SU-DHL-6 (cell line): ENCODE measurements at regions not wholly inside any gene's neighbourhood (a gene's known extent, or its start where the extent isn't known, plus 50 kb on each side); places are given as distances from the start of the nearest gene placed in this dataset.

Source experiments
- EZH2phosphoT487 ChIP-seq: fragments of 200-600 bp; sonication (generic), shearing (Covaris generic); conservative IDR thresholded peaks from 2 replicates; pipeline ENCODE4 v1.6.1; 2018; ENCODE audit warnings: mild to moderate bottlenecking, antibody characterized with exemption, low read length, moderate library complexity, mixed read lengths
- TF ChIP-seq, protein P1 (sequence below): fragments of 200-600 bp; sonication (generic); IDR thresholded peaks from one replicate; pipeline ENCODE4 v1.5.1; 2017; ENCODE audit warnings: antibody characterized with exemption, mild to moderate bottlenecking, low read length, moderate library complexity; ENCODE audit not compliant: insufficient read depth, poor library complexity, severe bottlenecking

DNA sequence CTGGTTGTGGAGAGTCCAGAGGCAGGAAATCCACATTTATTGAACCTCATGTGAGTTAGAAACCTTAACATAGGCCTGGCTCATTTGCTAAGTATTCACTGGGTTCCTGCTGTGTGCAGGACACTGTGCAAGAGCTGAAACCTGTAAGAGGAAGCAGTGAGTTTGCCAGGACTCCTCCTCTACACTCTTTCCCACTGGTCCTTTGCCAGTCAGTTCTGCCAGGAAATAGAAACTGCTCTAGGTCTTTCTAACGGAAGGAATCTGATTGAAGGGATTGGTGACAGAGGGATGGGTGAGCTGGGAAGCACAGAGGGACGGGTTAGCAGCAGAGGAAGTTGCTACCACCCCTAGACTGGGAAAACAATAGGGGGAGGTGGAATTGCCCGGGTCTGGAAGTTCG lies 234.2 kb upstream of the ECI2 start:
- TF ChIP-seq, protein P1, sequence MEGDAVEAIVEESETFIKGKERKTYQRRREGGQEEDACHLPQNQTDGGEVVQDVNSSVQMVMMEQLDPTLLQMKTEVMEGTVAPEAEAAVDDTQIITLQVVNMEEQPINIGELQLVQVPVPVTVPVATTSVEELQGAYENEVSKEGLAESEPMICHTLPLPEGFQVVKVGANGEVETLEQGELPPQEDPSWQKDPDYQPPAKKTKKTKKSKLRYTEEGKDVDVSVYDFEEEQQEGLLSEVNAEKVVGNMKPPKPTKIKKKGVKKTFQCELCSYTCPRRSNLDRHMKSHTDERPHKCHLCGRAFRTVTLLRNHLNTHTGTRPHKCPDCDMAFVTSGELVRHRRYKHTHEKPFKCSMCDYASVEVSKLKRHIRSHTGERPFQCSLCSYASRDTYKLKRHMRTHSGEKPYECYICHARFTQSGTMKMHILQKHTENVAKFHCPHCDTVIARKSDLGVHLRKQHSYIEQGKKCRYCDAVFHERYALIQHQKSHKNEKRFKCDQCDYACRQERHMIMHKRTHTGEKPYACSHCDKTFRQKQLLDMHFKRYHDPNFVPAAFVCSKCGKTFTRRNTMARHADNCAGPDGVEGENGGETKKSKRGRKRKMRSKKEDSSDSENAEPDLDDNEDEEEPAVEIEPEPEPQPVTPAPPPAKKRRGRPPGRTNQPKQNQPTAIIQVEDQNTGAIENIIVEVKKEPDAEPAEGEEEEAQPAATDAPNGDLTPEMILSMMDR, result no peak
- TF ChIP-seq EZH2phosphoT487, result no peak
